OCI-LY7 (cell line): ENCODE measurements at regions not wholly inside any gene's neighbourhood (a gene's known extent, or its start where the extent isn't known, plus 50 kb on each side); places are given as distances from the start of the nearest gene placed in this dataset.

Source experiments
- BruUV-seq: library from RNA; stranded (reverse); fragments of 400-500 nt; replicated peaks from 2 replicates; lab custom pipeline; 2021; lab: Mats Ljungman, UMichigan
- CTCF ChIA-PET: fragments of 300-600 bp; sonication (Branson Sonifier 250); formaldehyde crosslinking; loops from one replicate; lab custom pipeline; 2022; ENCODE audit warnings: antibody characterized with exemption; ENCODE audit not compliant: unreplicated experiment; lab: Charles Lee
- POLR2A ChIA-PET: fragments of 300-600 bp; sonication (Branson Sonifier 250); formaldehyde crosslinking; loops from one replicate; lab custom pipeline; 2022; ENCODE audit warnings: antibody characterized with exemption; lab: Charles Lee
- DNase-seq: peaks from one replicate; pipeline ENCODE4 v3.0.0-alpha.2; 2015; ENCODE audit warnings: low spot score
- H2AFZ ChIP-seq: fragments of 200-600 bp; sonication (generic), shearing (Covaris generic); 2 replicates; pipeline ENCODE4 v1.6.1; 2014; ENCODE audit warnings: mild to moderate bottlenecking, antibody characterized with exemption, low read length, moderate library complexity
- H3K27ac ChIP-seq: fragments of 200-600 bp; sonication (generic); 2 replicates; pipeline ENCODE4 v1.5.1; 2014; ENCODE audit warnings: mixed run types, low read depth, mild to moderate bottlenecking, moderate library complexity, low read length, inconsistent platforms; ENCODE audit not compliant: poor library complexity, severe bottlenecking
- H3K36me3 ChIP-seq: fragments of 200-600 bp; sonication (generic); 2 replicates; pipeline ENCODE4 v1.6.1; 2014; ENCODE audit warnings: mild to moderate bottlenecking, antibody characterized with exemption, low read length, moderate library complexity, mixed read lengths; ENCODE audit not compliant: insufficient read depth
- H3K4me1 ChIP-seq: fragments of 200-600 bp; sonication (generic); 2 replicates; pipeline ENCODE4 v1.5.1; 2014; ENCODE audit warnings: mild to moderate bottlenecking, low read length; ENCODE audit not compliant: insufficient read depth, poor library complexity, severe bottlenecking
- H3K4me2 ChIP-seq: fragments of 200-600 bp; sonication (generic); 2 replicates; pipeline ENCODE4 v1.6.1; 2014; ENCODE audit warnings: mild to moderate bottlenecking, low read length
- H3K4me3 ChIP-seq: fragments of 200-600 bp; sonication (generic); 2 replicates; pipeline ENCODE4 v1.5.1; 2014; ENCODE audit warnings: mild to moderate bottlenecking, low read depth, low read length; ENCODE audit not compliant: poor library complexity, severe bottlenecking
- H3K79me2 ChIP-seq: fragments of 200-600 bp; sonication (generic); 2 replicates; pipeline ENCODE4 v1.6.1; 2016; ENCODE audit warnings: low read depth, mild to moderate bottlenecking, low read length, moderate library complexity, mixed read lengths; ENCODE audit not compliant: insufficient read depth
- H3K9me2 ChIP-seq: fragments of 200-600 bp; sonication (generic); 2 replicates; pipeline ENCODE4 v1.6.1; 2016; ENCODE audit warnings: mild to moderate bottlenecking, low read length, mixed read lengths; ENCODE audit not compliant: insufficient read depth
- H3K9me3 ChIP-seq: fragments of 200-600 bp; sonication (generic); 2 replicates; pipeline ENCODE4 v1.6.1; 2014; ENCODE audit warnings: mild to moderate bottlenecking, mixed run types, low read length, mixed read lengths
- H4K20me1 ChIP-seq: fragments of 200-600 bp; sonication (generic); 2 replicates; pipeline ENCODE4 v1.6.1; 2014; ENCODE audit warnings: mild to moderate bottlenecking, antibody characterized with exemption, low read length, moderate library complexity, mixed read lengths; ENCODE audit not compliant: insufficient read depth
- EZH2phosphoT487 ChIP-seq: fragments of 200-600 bp; sonication (generic); IDR thresholded peaks from 2 replicates; pipeline ENCODE4 v1.6.1; 2018; ENCODE audit warnings: low read depth, borderline replicate concordance, mild to moderate bottlenecking, mixed run types, antibody characterized with exemption, low read length, moderate library complexity, mixed read lengths
- intact Hi-C: fragments of 100-400 bp; cut with micrococcal nuclease; formaldehyde crosslinking; loops from one replicate; pipeline ENCODE4 v1.10.0; 2022; ENCODE audit not compliant: unreplicated experiment
- TF ChIP-seq, protein P1 (sequence below): fragments of 200-600 bp; sonication (generic); conservative IDR thresholded peaks from 2 replicates; pipeline ENCODE4 v1.5.1; 2014; ENCODE audit warnings: mild to moderate bottlenecking, antibody characterized with exemption, low read length, moderate library complexity, mixed read lengths

DNA sequence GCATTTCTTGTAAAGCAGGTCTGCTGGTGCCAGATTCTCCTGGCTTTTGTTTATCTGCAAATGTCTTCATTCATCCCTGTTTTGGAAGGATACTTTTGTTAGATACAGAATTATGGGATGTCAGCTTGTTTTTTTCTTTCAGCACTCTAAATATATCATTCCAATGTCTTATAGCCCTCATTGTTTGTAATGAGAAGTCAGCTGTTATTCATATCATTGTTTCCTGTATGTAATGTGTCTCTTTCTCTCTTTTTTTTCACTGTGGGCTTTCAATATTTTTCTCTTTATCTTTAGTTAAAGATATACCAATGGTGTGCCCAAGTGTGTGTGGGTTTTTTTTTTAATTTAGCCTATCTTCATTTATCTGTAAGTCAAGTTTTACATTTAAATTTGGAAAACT lies 65.6 kb upstream of the DCP1A start:
- no peak for DNase-seq
- Histone ChIP-seq H4K20me1 (no peaks in the 10 kb centered on the region), H3K9me2 (no peaks in the 10 kb centered on the region), H3K27ac (no peak overlapping the region), H3K9me3 (peaks cover 15% of the 10 kb centered on the region; the same call in 1 of the 2 replicates), H2AFZ (no peak overlapping the region), H3K36me3 (no peaks in the 10 kb centered on the region), H3K79me2 (no peaks in the 10 kb centered on the region), H3K4me3 (no peak overlapping the region), H3K4me1 (no peaks in the 10 kb centered on the region), H3K4me2 (no peak overlapping the region)
- POLR2A ChIA-PET = interaction anchor here (0.5 to 1.2 kb wide), 2 partner anchors 14 to 151 kb away, joined by 3 read pairs; no protein-coding TSS in a partner anchor
- no TSS peak for BruUV-seq
- TF ChIP-seq EZH2phosphoT487 = no peak
- TF ChIP-seq, protein P1, sequence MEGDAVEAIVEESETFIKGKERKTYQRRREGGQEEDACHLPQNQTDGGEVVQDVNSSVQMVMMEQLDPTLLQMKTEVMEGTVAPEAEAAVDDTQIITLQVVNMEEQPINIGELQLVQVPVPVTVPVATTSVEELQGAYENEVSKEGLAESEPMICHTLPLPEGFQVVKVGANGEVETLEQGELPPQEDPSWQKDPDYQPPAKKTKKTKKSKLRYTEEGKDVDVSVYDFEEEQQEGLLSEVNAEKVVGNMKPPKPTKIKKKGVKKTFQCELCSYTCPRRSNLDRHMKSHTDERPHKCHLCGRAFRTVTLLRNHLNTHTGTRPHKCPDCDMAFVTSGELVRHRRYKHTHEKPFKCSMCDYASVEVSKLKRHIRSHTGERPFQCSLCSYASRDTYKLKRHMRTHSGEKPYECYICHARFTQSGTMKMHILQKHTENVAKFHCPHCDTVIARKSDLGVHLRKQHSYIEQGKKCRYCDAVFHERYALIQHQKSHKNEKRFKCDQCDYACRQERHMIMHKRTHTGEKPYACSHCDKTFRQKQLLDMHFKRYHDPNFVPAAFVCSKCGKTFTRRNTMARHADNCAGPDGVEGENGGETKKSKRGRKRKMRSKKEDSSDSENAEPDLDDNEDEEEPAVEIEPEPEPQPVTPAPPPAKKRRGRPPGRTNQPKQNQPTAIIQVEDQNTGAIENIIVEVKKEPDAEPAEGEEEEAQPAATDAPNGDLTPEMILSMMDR = no peak
- CTCF ChIA-PET = no interaction called here
- intact Hi-C loops = no loop called here

DNA sequence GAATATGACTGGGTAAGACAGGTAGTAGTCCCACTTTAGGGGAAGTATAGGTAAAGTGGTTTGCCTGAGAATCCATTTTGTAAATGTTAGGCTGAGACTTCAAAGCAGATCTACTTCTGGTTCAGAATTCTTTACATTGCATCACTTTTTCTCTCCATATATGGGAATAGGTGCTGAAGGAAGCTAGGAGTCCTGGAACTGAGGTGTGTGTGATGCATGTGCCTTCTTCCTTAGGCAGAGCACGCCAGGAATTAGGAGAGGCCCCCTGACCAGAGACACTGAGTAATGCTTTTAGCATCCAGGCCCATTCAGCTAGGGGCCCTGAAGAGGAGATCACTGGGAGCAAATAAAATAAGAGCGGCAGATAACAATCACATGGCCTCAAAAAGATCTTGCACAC lies 69.2 kb upstream of the DCP1A start:
- no peak for DNase-seq
- H3K36me3 ChIP-seq = no peaks in the 10 kb centered on the region
- POLR2A ChIA-PET = no interaction called here
- no peaks in the 10 kb centered on the region for H3K79me2 ChIP-seq
- no peak overlapping the region for H3K27ac ChIP-seq
- CTCF ChIA-PET = no interaction called here
- BruUV-seq = no TSS peak
- no peak overlapping the region for H2AFZ ChIP-seq
- intact Hi-C loops = no loop called here
- no peaks in the 10 kb centered on the region for H4K20me1 ChIP-seq
- peaks cover 15% of the 10 kb centered on the region; the same call in 1 of the 2 replicates for H3K9me3 ChIP-seq
- no peak overlapping the region for H3K4me2 ChIP-seq
- no peaks in the 10 kb centered on the region for H3K9me2 ChIP-seq
- no peak for TF ChIP-seq EZH2phosphoT487
- TF ChIP-seq, protein P1 = no peak
- H3K4me1 ChIP-seq = no peaks in the 10 kb centered on the region
- no peak overlapping the region for H3K4me3 ChIP-seq

DNA sequence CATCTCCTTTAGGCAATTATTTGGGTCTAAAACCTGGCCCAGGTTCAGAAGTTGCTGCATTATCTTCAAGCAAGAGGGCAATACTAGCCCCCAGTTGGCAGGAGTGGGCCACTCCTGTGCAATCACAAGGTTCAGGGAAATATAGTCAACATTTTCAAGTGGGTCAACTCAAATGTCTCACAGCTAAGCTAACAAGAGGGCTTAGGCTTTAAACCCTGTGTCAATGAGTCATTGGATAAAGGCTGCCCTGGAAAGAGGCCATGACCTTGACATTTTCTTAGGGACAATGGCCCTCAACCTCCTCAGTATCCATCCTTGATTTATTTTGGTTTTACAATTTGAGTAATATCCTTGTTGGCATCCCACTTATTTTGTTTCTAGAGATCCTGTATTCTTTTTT lies 73.5 kb upstream of the DCP1A start:
- Histone ChIP-seq H3K9me3 (no peaks in the 10 kb centered on the region), H3K4me3 (no peak overlapping the region), H3K4me2 (no peak overlapping the region), H3K4me1 (no peaks in the 10 kb centered on the region), H2AFZ (no peak overlapping the region), H3K79me2 (no peaks in the 10 kb centered on the region), H3K27ac (no peak overlapping the region), H3K36me3 (no peaks in the 10 kb centered on the region), H3K9me2 (no peaks in the 10 kb centered on the region), H4K20me1 (no peaks in the 10 kb centered on the region)
- CTCF ChIA-PET = no interaction called here
- TF ChIP-seq, protein P1 = no peak
- no peak for TF ChIP-seq EZH2phosphoT487
- POLR2A ChIA-PET = interaction anchor here (0.6 kb wide), 1 partner anchor 1281 kb away, joined by 3 read pairs; no protein-coding TSS in a partner anchor
- BruUV-seq = no TSS peak
- DNase-seq = no peak
- intact Hi-C loops = no loop called here
